HCT116 (cell line): ENCODE measurements at regions not wholly inside any gene's neighbourhood (a gene's known extent, or its start where the extent isn't known, plus 50 kb on each side); places are given as distances from the start of the nearest gene placed in this dataset.

Experiments
- ATAC-seq: fragments of 200-7000 bp; cut with Tn5 transposase; 2 replicates; pipeline ENCODE4 v1.9.1; 2020; ENCODE audit warnings: mild to moderate bottlenecking, moderate library complexity
- BruUV-seq: library from RNA; stranded (reverse); fragments of 400-500 nt; replicated peaks from 2 replicates; lab custom pipeline; 2021; lab: Mats Ljungman, UMichigan
- CTCF ChIA-PET: fragments of 300-600 bp; sonication (Branson Sonifier 250); formaldehyde crosslinking; loops from one replicate; lab custom pipeline; 2021; ENCODE audit warnings: antibody characterized with exemption; lab: Charles Lee
- POLR2A ChIA-PET: fragments of 300-600, 350-600 bp; sonication (Branson Sonifier 250); formaldehyde crosslinking; loops from one replicate; lab custom pipeline; 2021; ENCODE audit warnings: antibody characterized with exemption; lab: Charles Lee
- RAD21 ChIA-PET, 2 experiments: fragments of 300-600 bp; sonication (Branson Sonifier 250); formaldehyde crosslinking; loops; one replicate each; lab custom pipeline; 2023; ENCODE audit warnings: low total read pairs in 2 of 2; ENCODE audit not compliant: uncharacterized antibody in 2 of 2, unreplicated experiment in 2 of 2, low non-redundant PET in 1 of 2; lab: Charles Lee
- DNase-seq: peaks from one replicate; pipeline ENCODE4 v3.0.0-alpha.2; 2010; ENCODE audit warnings: low read depth, low spot score
- H2AFZ ChIP-seq: fragments of 200-600 bp; shearing (Covaris generic), sonication (generic); 2 replicates; pipeline ENCODE4 v1.6.1; 2017; ENCODE audit warnings: low read depth, mixed run types, mixed read lengths, antibody characterized with exemption, low read length; ENCODE audit not compliant: poor library complexity, severe bottlenecking
- H3K27ac ChIP-seq: 2 replicates; pipeline ENCODE4 v1.5.1; 2012; ENCODE audit warnings: low read depth, low read length
- H3K27me3 ChIP-seq: fragments of 200-600 bp; sonication (generic); 2 replicates; pipeline ENCODE4 v1.6.1; 2016; ENCODE audit warnings: mixed run types, low read length, mixed read lengths; ENCODE audit not compliant: insufficient read depth
- H3K36me3 ChIP-seq, 2 experiments: fragments of 200-500 bp in 1 of 2; fragments of 200-600 bp in 1 of 2; sonication (Bioruptor generic) in 1 of 2; sonication (generic) in 1 of 2; 2 replicates each; pipeline versions ENCODE4 v1.5.1 to v1.6.1; 2014 to 2016; ENCODE audit warnings: low read length in 2 of 2, inconsistent platforms in 1 of 2, mixed read lengths in 1 of 2, mixed run types in 1 of 2; ENCODE audit not compliant: insufficient read depth in 2 of 2, control insufficient read depth in 1 of 2
- H3K4me1 ChIP-seq, 2 experiments: fragments of 200-600 bp in 1 of 2; sonication (generic) in 1 of 2; 2 replicates each; pipeline versions ENCODE4 v1.5.1 to v1.6.1; 2012 to 2017; ENCODE audit warnings: low read length in 2 of 2, inconsistent platforms in 1 of 2, mild to moderate bottlenecking in 1 of 2, mixed read lengths in 1 of 2, mixed run types in 1 of 2, moderate library complexity in 1 of 2; ENCODE audit not compliant: insufficient read depth in 2 of 2, control insufficient read depth in 1 of 2
- H3K4me2 ChIP-seq: fragments of 200-600 bp; sonication (generic); 2 replicates; pipeline ENCODE4 v1.6.1; 2017; ENCODE audit warnings: mixed run types, low read length, mixed read lengths
- H3K4me3 ChIP-seq, 2 experiments: fragments of 200-600 bp in 1 of 2; sonication (generic) in 1 of 2; replicated peaks in 1 of 2; 2 replicates each; pipeline ENCODE4 v1.5.1; 2011 to 2016; ENCODE audit warnings: low read length in 2 of 2, control low read depth in 1 of 2, low read depth in 1 of 2, mild to moderate bottlenecking in 1 of 2, mixed read lengths in 1 of 2, mixed run types in 1 of 2
- H3K79me2 ChIP-seq: fragments of 200-600 bp; sonication (generic); 2 replicates; pipeline ENCODE4 v1.6.1; 2017; ENCODE audit warnings: mild to moderate bottlenecking, mixed run types, low read length, moderate library complexity, mixed read lengths; ENCODE audit not compliant: insufficient read depth
- H3K9ac ChIP-seq: fragments of 200-600 bp; sonication (generic); 2 replicates; pipeline ENCODE4 v1.6.1; 2016; ENCODE audit warnings: low read length, mixed read lengths
- H3K9me2 ChIP-seq: fragments of 200-600 bp; sonication (generic), shearing (Covaris generic); 2 replicates; pipeline ENCODE4 v1.6.1; 2017; ENCODE audit warnings: mixed run types, mild to moderate bottlenecking, moderate library complexity; ENCODE audit not compliant: insufficient read depth
- H3K9me3 ChIP-seq, 2 experiments: fragments of 200-500 bp in 1 of 2; fragments of 200-600 bp in 1 of 2; sonication (Bioruptor generic) in 1 of 2; sonication (generic) in 1 of 2; 2 replicates each; pipeline ENCODE4 v1.6.1; 2014 to 2017; ENCODE audit warnings: low read length in 2 of 2, mixed read lengths in 2 of 2, inconsistent platforms in 1 of 2, low read depth in 1 of 2, mild to moderate bottlenecking in 1 of 2, mixed run types in 1 of 2, moderate library complexity in 1 of 2; ENCODE audit not compliant: control insufficient read depth in 1 of 2, insufficient read depth in 1 of 2
- H4K20me1 ChIP-seq: fragments of 200-600 bp; sonication (generic), shearing (Covaris generic); 2 replicates; pipeline ENCODE4 v1.6.1; 2017; ENCODE audit warnings: mixed run types, mild to moderate bottlenecking, moderate library complexity; ENCODE audit not compliant: insufficient read depth
- CBX3 ChIP-seq: IDR thresholded peaks from 2 replicates; pipeline ENCODE4 v1.6.1; 2012; ENCODE audit warnings: low read depth
- CEBPB ChIP-seq: IDR thresholded peaks from 2 replicates; pipeline ENCODE4 v1.6.1; 2012; ENCODE audit warnings: low read depth
- EGR1 ChIP-seq: IDR thresholded peaks from 2 replicates; pipeline ENCODE4 v1.6.1; 2012; ENCODE audit warnings: low read depth
- ELF1 ChIP-seq: IDR thresholded peaks from 2 replicates; pipeline ENCODE4 v1.6.1; 2012; ENCODE audit warnings: low read depth, borderline replicate concordance
- EZH2 ChIP-seq: fragments of 200-600 bp; sonication (generic); IDR thresholded peaks from 2 replicates; pipeline ENCODE4 v1.6.1; 2017; ENCODE audit warnings: antibody characterized with exemption, mixed run types
- EZH2phosphoT487 ChIP-seq: fragments of 200-600 bp; IDR thresholded peaks from 2 replicates; pipeline ENCODE4 v1.6.1; 2018; ENCODE audit warnings: antibody characterized with exemption, borderline replicate concordance
- JUND ChIP-seq: IDR thresholded peaks from 2 replicates; pipeline ENCODE4 v1.6.1; 2012
- MAX ChIP-seq: IDR thresholded peaks from 2 replicates; pipeline ENCODE4 v1.6.1; 2012
- POLR2A ChIP-seq: IDR thresholded peaks from 2 replicates; pipeline ENCODE4 v1.7.0; 2011; ENCODE audit warnings: borderline replicate concordance; ENCODE audit not compliant: insufficient read depth, insufficient read length; ENCODE audit errors: extremely low read depth
- POLR2AphosphoS5 ChIP-seq: IDR thresholded peaks from 2 replicates; pipeline ENCODE4 v1.6.1; 2011; ENCODE audit warnings: mild to moderate bottlenecking, low read depth, low read length, moderate library complexity
- RAD21 ChIP-seq: IDR thresholded peaks from 2 replicates; pipeline ENCODE4 v1.6.1; 2012; ENCODE audit warnings: low read depth, mild to moderate bottlenecking
- REST ChIP-seq: IDR thresholded peaks from 2 replicates; pipeline ENCODE4 v1.6.1; 2012; ENCODE audit warnings: low read depth
- SIN3A ChIP-seq: IDR thresholded peaks from 2 replicates; pipeline ENCODE4 v1.6.1; 2012; ENCODE audit warnings: low read depth
- SRF ChIP-seq: IDR thresholded peaks from 2 replicates; pipeline ENCODE4 v1.6.1; 2012; ENCODE audit warnings: low read depth
- TCF7L2 ChIP-seq: IDR thresholded peaks from 2 replicates; pipeline ENCODE4 v1.7.0; 2011; ENCODE audit warnings: borderline replicate concordance, inconsistent platforms; ENCODE audit not compliant: insufficient read depth, insufficient read length; ENCODE audit errors: extremely low read depth
- YY1 ChIP-seq: IDR thresholded peaks from 2 replicates; pipeline ENCODE4 v1.6.1; 2011; ENCODE audit warnings: low read length, low read depth, moderate library complexity, mild to moderate bottlenecking; ENCODE audit not compliant: insufficient replicate concordance; ENCODE audit errors: extremely low read depth
- ZFX ChIP-seq: fragments of 450-650 bp; IDR thresholded peaks from 2 replicates; pipeline ENCODE4 v1.6.1; 2017
- ZNF274 ChIP-seq: fragments of 200-500 bp; sonication (Bioruptor generic); IDR thresholded peaks from 2 replicates; pipeline ENCODE4 v1.6.1; 2014; ENCODE audit warnings: mild to moderate bottlenecking, low read depth, low read length, inconsistent platforms
- intact Hi-C: fragments of 100-400 bp; cut with micrococcal nuclease; formaldehyde crosslinking; loops from 2 replicates; pipeline ENCODE4 v1.10.0; 2022
- TF ChIP-seq, protein P1 (sequence below), 3 experiments: fragments of 200-600 bp in 1 of 3; sonication (generic) in 1 of 3; IDR thresholded peaks in 2 of 3; conservative IDR thresholded peaks in 1 of 3; 2 replicates each; pipeline ENCODE4 v1.5.1; 2012 to 2017; ENCODE audit warnings: low read depth in 2 of 3, low read length in 2 of 3, antibody characterized with exemption in 1 of 3, borderline replicate concordance in 1 of 3, control low read depth in 1 of 3, mild to moderate bottlenecking in 1 of 3, mixed read lengths in 1 of 3, mixed run types in 1 of 3, moderate library complexity in 1 of 3; ENCODE audit not compliant: insufficient read depth in 1 of 3

GRCh38 chr14:29262979-29263378, 496.4 kb downstream of the FOXG1 start:
- H3K9me2 ChIP-seq, result no peaks in the 10 kb centered on the region
- ChIA-PET CTCF (no interaction called here), POLR2A (no interaction called here), RAD21 (no interaction called here)
- H2AFZ ChIP-seq, result no peak overlapping the region
- no peak overlapping the region for H3K9ac ChIP-seq
- ATAC-seq (no peak), DNase-seq (no peak)
- H3K27me3 ChIP-seq, result no peaks in the 10 kb centered on the region
- H4K20me1 ChIP-seq, result no peaks in the 10 kb centered on the region; the same call in 1 of the 2 replicates
- H3K4me2 ChIP-seq, result no peak overlapping the region
- intact Hi-C loops, result no loop called here
- H3K9me3 ChIP-seq, result peaks cover 6% of the 10 kb centered on the region in 2 experiments; a peak in 2 of 4 replicates
- no peak overlapping the region for H3K4me3 ChIP-seq
- no peaks in the 10 kb centered on the region for H3K4me1 ChIP-seq
- no peaks in the 10 kb centered on the region for H3K79me2 ChIP-seq
- no peaks in the 10 kb centered on the region for H3K36me3 ChIP-seq
- TF ChIP-seq SRF, result no peak
- no peak for TF ChIP-seq CEBPB
- TF ChIP-seq EZH2, result no peak
- no peak for TF ChIP-seq SIN3A
- TF ChIP-seq ZFX, result no peak
- TF ChIP-seq, protein P1, sequence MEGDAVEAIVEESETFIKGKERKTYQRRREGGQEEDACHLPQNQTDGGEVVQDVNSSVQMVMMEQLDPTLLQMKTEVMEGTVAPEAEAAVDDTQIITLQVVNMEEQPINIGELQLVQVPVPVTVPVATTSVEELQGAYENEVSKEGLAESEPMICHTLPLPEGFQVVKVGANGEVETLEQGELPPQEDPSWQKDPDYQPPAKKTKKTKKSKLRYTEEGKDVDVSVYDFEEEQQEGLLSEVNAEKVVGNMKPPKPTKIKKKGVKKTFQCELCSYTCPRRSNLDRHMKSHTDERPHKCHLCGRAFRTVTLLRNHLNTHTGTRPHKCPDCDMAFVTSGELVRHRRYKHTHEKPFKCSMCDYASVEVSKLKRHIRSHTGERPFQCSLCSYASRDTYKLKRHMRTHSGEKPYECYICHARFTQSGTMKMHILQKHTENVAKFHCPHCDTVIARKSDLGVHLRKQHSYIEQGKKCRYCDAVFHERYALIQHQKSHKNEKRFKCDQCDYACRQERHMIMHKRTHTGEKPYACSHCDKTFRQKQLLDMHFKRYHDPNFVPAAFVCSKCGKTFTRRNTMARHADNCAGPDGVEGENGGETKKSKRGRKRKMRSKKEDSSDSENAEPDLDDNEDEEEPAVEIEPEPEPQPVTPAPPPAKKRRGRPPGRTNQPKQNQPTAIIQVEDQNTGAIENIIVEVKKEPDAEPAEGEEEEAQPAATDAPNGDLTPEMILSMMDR (IDR thresholded peaks at IDR 0.05 in 2 of 3, conservative IDR thresholded peaks at IDR 0.05 in 1 of 3; ENCODE audit: borderline replicate concordance in 1 of 3, insufficient read depth in 1 of 3, low read depth in 2 of 3, low read length in 2 of 3), result no peak
- TF ChIP-seq POLR2A, result no peak
- no peak for TF ChIP-seq YY1
- no peak for TF ChIP-seq ELF1
- TF ChIP-seq CBX3, result no peak
- TF ChIP-seq POLR2AphosphoS5, result no peak
- no peak for TF ChIP-seq ZNF274
- no peak for TF ChIP-seq EZH2phosphoT487
- TF ChIP-seq EGR1, result no peak
- TF ChIP-seq REST, result no peak
- TF ChIP-seq JUND, result no peak
- no peak for TF ChIP-seq TCF7L2
- TF ChIP-seq RAD21, result no peak
- TF ChIP-seq MAX, result no peak
- H3K27ac ChIP-seq, result no peak overlapping the region
- no TSS peak for BruUV-seq
